SK-N-MC (cell line): ENCODE measurements at regions not wholly inside any gene's neighbourhood (a gene's known extent, or its start where the extent isn't known, plus 50 kb on each side); places are given as distances from the start of the nearest gene placed in this dataset.
A peak's percentile ranks its signal among the peaks of the same experiment; 100 is the strongest.

Source experiments
- DNase-seq: peaks from one replicate; pipeline ENCODE4 v3.0.0-alpha.2; 2011; ENCODE audit warnings: low read depth, low spot score
- H3K27ac ChIP-seq: fragments of 200-600 bp; sonication (generic); 2 replicates; pipeline ENCODE4 v1.5.1; 2016; ENCODE audit warnings: mixed run types
- H3K36me3 ChIP-seq: fragments of 200-600 bp; sonication (generic); 2 replicates; pipeline ENCODE4 v1.6.1; 2017; ENCODE audit warnings: antibody characterized with exemption, low read length, mixed read lengths; ENCODE audit not compliant: insufficient read depth
- H3K4me3 ChIP-seq: fragments of 200-600 bp; sonication (generic); 2 replicates; pipeline ENCODE4 v1.5.1; 2016
- H3K9ac ChIP-seq: fragments of 200-600 bp; sonication (generic); 2 replicates; pipeline ENCODE4 v1.8.0; 2017; ENCODE audit warnings: mixed run types, mixed read lengths; ENCODE audit not compliant: insufficient read length
- H3K9me3 ChIP-seq: fragments of 200-600 bp; sonication (generic); 2 replicates; pipeline ENCODE4 v1.6.1; 2017; ENCODE audit warnings: low read depth, mild to moderate bottlenecking, antibody characterized with exemption, low read length, moderate library complexity, mixed read lengths
- EZH2 ChIP-seq: fragments of 200-600 bp; sonication (generic); IDR thresholded peaks from one replicate; pipeline ENCODE4 v1.6.1; 2017; ENCODE audit warnings: antibody characterized with exemption
- FOXP2 ChIP-seq: optimal IDR thresholded peaks from 2 replicates; pipeline ENCODE3; 2011; ENCODE audit warnings: mild to moderate bottlenecking, moderate library complexity; ENCODE audit not compliant: insufficient read depth; ENCODE audit errors: extremely low read length, control extremely low read depth
- POLR2AphosphoS5 ChIP-seq: IDR thresholded peaks from 2 replicates; pipeline ENCODE4 v1.6.1; 2012; ENCODE audit warnings: mild to moderate bottlenecking, low read depth, low read length, borderline replicate concordance

DNA sequence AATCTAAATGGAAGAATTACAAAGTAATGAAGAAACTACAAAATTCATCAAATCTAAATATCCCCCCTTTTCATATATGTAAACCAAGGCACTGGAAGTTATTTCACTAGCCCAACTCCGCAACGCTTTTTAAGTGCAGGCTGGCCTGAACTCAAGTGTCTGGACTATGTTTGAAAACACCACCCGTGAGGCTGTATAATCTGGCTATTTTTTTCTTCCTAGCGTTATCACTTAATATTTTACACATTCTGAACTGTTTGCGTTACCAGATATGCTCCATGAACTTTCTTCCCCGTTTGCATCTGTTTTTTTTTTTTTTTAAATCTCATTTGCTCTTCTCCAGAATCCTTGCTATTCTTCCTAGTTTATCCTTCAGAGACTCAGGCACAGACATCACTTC is 619.5 kb upstream of the CBLB start:
- Histone ChIP-seq H3K9me3 (no peaks in the 10 kb centered on the region), H3K9ac (no peak overlapping the region), H3K36me3 (no peaks in the 10 kb centered on the region), H3K4me3 (no peak overlapping the region), H3K27ac (no peak overlapping the region)
- TF ChIP-seq POLR2AphosphoS5 (no peak), EZH2 (no peak), FOXP2 (no peak)
- no peak for DNase-seq

GRCh38 chr3:106491796-106492195 is 623.0 kb upstream of the CBLB start:
- H3K9ac ChIP-seq = no peak overlapping the region
- no peak overlapping the region for H3K27ac ChIP-seq
- H3K9me3 ChIP-seq = no peaks in the 10 kb centered on the region
- H3K4me3 ChIP-seq = no peak overlapping the region
- H3K36me3 ChIP-seq = no peaks in the 10 kb centered on the region
- no peak for DNase-seq
- TF ChIP-seq POLR2AphosphoS5 = no peak
- no peak for TF ChIP-seq EZH2
- no peak for TF ChIP-seq FOXP2

DNA sequence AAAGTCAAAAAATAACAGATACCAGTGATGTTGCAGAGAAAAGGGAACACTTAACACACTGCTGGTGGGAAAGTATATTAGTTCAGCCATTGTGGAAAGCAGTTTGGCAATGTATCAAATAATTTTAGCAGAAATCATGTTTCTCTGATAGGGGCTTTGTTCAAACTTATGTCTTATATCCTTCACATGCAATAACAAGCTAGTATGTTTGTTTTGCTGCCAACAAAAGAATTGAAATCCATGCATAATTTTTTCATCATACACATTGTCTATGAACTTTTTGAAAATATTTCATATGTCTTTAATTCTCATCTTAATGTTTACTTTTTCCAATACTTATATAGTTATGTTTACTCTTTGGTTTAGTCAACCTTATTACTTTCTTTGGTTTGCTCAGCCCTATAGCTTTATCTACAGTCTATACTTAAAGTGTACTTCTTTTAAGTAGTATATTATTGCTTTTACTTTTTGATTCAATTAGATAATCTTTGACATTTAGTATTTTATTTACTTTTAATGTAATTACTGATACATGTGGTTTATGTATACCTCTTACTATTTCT is 639.6 kb upstream of the CBLB start:
- Histone ChIP-seq H3K36me3 (no peaks in the 10 kb centered on the region), H3K9me3 (no peaks in the 10 kb centered on the region), H3K9ac (no peak overlapping the region), H3K4me3 (no peak overlapping the region), H3K27ac (no peak overlapping the region)
- DNase-seq = no peak
- TF ChIP-seq FOXP2 (no peak), EZH2 (no peak), POLR2AphosphoS5 (no peak)

GRCh38 chr3:106510206-106510605 is 641.4 kb upstream of the CBLB start:
- no peak overlapping the region for H3K27ac ChIP-seq
- no peak overlapping the region for H3K4me3 ChIP-seq

DNA sequence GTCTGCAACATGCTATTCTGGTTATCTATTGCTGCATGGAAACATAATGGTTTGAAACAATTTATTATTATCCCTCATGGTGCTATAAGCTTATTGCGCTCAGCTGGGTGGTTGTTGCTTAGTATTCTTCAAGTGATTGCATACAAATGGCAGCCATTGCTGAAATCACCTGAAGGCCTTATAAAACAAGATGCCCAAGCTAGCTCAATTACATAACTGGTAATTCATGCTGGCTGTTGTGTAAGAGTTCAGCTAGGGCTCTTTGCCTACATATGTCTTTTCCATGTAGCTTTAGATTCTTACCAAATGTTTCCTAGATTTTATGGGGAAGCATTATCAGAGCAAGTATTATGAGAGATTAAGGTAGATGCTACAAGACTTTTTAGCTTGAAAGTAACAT is 644.0 kb upstream of the CBLB start:
- no peak overlapping the region for H3K27ac ChIP-seq
- no peaks in the 10 kb centered on the region for H3K9me3 ChIP-seq
- no peak for TF ChIP-seq POLR2AphosphoS5
- no peak for TF ChIP-seq EZH2
- no peak for TF ChIP-seq FOXP2
- no peaks in the 10 kb centered on the region for H3K36me3 ChIP-seq
- no peak overlapping the region for H3K9ac ChIP-seq
- no peak overlapping the region for H3K4me3 ChIP-seq
- no peak for DNase-seq

More at GRCh38 chr3:106510206-106510605, 641.4 kb upstream of the CBLB start:
- TF ChIP-seq POLR2AphosphoS5 = no peak
- TF ChIP-seq FOXP2 = no peak
- no peak for TF ChIP-seq EZH2
- H3K36me3 ChIP-seq = no peaks in the 10 kb centered on the region
- no peak for DNase-seq
- H3K9ac ChIP-seq = no peak overlapping the region
- H3K9me3 ChIP-seq = no peaks in the 10 kb centered on the region

- no peak for TF ChIP-seq FOXP2
- Histone ChIP-seq H3K4me3 (peak overlapping the region; percentile 49), H3K9ac (peak overlapping the region; percentile 21), H3K27ac (peak overlapping the region; percentile 56; the same call in 1 of the 2 replicates), H3K9me3 (no peaks in the 10 kb centered on the region), H3K36me3 (no peaks in the 10 kb centered on the region)
- peak; percentile 59 for DNase-seq
Measured at GRCh38 chr3:106514431-106514830, 645.6 kb upstream of the CBLB start.

DNA sequence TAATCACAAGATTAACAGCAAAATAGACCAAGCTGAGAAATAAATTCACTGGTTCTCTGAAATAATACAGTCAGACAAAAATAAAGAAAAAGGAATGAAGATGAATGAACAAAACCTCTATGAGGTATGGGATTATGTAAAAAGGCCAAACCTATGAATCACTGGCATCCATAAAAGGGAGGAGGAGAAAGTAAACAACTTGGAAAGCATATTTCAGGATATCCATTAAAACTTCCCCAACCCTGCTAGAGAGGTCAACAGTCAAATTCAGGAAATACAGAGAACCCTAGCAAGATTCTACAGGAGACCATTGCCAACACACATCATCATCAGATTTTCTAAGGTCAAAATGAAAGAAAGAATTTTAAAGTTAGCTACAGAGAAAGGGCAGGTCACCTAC is 649.7 kb upstream of the CBLB start:
- no peaks in the 10 kb centered on the region for H3K36me3 ChIP-seq
- no peak overlapping the region for H3K27ac ChIP-seq
- no peak for DNase-seq
- no peaks in the 10 kb centered on the region for H3K9me3 ChIP-seq
- H3K4me3 ChIP-seq = no peak overlapping the region
- no peak overlapping the region for H3K9ac ChIP-seq
- TF ChIP-seq EZH2 = no peak
- TF ChIP-seq POLR2AphosphoS5 = no peak
- TF ChIP-seq FOXP2 = no peak

DNA sequence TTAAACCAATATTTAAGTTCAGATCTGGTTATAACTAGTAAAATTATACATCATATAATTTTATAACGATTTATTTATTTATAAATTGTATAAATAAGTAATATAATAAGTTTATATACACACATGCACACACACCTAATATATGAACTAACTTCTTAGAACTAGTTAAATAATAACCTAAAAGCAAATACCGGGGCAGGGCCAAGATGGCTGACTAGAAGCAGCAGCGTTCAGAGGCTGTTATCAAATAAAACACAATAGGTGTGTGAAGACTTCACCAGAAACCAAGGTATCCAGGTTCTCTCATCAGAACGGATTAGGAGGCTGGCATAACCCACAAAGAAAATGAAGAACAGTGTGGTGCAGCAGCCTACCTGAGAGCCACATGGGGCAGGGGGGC is 653.6 kb upstream of the CBLB start:
- TF ChIP-seq EZH2 (no peak), POLR2AphosphoS5 (no peak), FOXP2 (no peak)
- Histone ChIP-seq H3K27ac (no peak overlapping the region), H3K9me3 (no peaks in the 10 kb centered on the region), H3K9ac (no peak overlapping the region), H3K36me3 (no peaks in the 10 kb centered on the region), H3K4me3 (no peak overlapping the region)
- no peak for DNase-seq

DNA sequence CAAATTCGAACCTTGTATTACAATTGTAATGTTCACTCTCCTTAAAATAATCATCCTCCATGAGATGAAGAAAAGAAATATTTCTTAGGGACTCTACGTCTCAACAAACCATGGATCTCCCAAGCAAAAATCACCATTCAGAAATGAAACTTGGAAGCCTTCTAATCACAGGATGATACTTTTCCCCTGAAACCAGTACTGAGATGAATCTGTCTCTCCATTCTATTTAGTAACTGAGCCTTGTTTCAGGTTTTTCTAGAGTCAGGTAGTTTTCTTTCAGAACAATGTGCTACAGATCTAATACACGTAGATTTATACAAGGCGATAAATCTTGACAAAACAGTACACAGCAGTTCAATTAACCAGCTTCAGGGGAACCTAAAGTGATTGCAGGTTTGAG is 660.1 kb upstream of the CBLB start:
- H3K27ac ChIP-seq = no peak overlapping the region
- TF ChIP-seq FOXP2 (no peak), EZH2 (no peak), POLR2AphosphoS5 (no peak)
- no peaks in the 10 kb centered on the region for H3K9me3 ChIP-seq
- H3K36me3 ChIP-seq = no peaks in the 10 kb centered on the region
- no peak overlapping the region for H3K4me3 ChIP-seq
- DNase-seq = no peak
- H3K9ac ChIP-seq = no peak overlapping the region

GRCh38 chr3:106529738-106530137 is 660.9 kb upstream of the CBLB start:
- no peak overlapping the region for H3K27ac ChIP-seq
- no peak overlapping the region for H3K9ac ChIP-seq
- no peak for DNase-seq
- TF ChIP-seq FOXP2 = no peak
- no peak for TF ChIP-seq POLR2AphosphoS5
- no peak for TF ChIP-seq EZH2
- no peaks in the 10 kb centered on the region for H3K9me3 ChIP-seq
- no peak overlapping the region for H3K4me3 ChIP-seq
- no peaks in the 10 kb centered on the region for H3K36me3 ChIP-seq
